Body of pancreas (tissue), 4 donors: ENCODE measurements at regions not wholly inside any gene's neighbourhood (a gene's known extent, or its start where the extent isn't known, plus 50 kb on each side); places are given as distances from the start of the nearest gene placed in this dataset.

Experiments
- ATAC-seq: fragments of 150-250 bp; one replicate; pipeline ENCODE4 v1.9.1; 2016
- DNase-seq, 4 donors: peaks; one replicate each; pipeline ENCODE4 v3.0.0-alpha.2; 2019
- H3K27ac ChIP-seq, 4 donors: fragments of 200-600 bp; sonication (generic); 1 replicate in 3 of 4; 2 replicates in 1 of 4; pipeline versions ENCODE4 v1.5.1 to v1.6.1; 2016 to 2019; ENCODE audit warnings: mild to moderate bottlenecking in 1 of 4, mixed read lengths in 1 of 4, moderate library complexity in 1 of 4
- H3K27me3 ChIP-seq, 2 donors: fragments of 200-600 bp; sonication (generic); one replicate each; pipeline ENCODE4 v1.6.0; 2016; ENCODE audit warnings: mild to moderate bottlenecking in 1 of 2
- H3K36me3 ChIP-seq, 2 donors: fragments of 200-600 bp; sonication (generic); replicated peaks in 1 of 2; 2 replicates each; pipeline ENCODE4 v1.5.1; 2016; ENCODE audit warnings: low read depth in 2 of 2; ENCODE audit not compliant: insufficient read depth in 1 of 2
- H3K4me1 ChIP-seq: fragments of 200-600 bp; sonication (generic); one replicate; pipeline ENCODE4 v1.6.0; 2016
- H3K4me3 ChIP-seq, 2 donors: fragments of 200-600 bp; sonication (generic); 1 replicate in 1 of 2; 2 replicates in 1 of 2; pipeline ENCODE4 v1.5.1; 2016 to 2019
- H3K9me3 ChIP-seq, 3 donors: fragments of 200-600 bp; sonication (generic); 1 replicate in 2 of 3; 2 replicates in 1 of 3; pipeline ENCODE4 v1.5.1; 2016
- CTCF ChIP-seq, 7 experiments: fragments of 450-650 bp in 4 of 7; fragments of 200-600 bp in 3 of 7; sonication (generic) in 3 of 7; IDR thresholded peaks; one replicate each; pipeline ENCODE4 v1.5.1; 2016 to 2019; ENCODE audit warnings: antibody characterized with exemption in 7 of 7
- POLR2A ChIP-seq, 3 donors: fragments of 450-650 bp; IDR thresholded peaks; one replicate each; pipeline ENCODE4 v1.6.1; 2016; ENCODE audit warnings: antibody characterized with exemption in 3 of 3, mild to moderate bottlenecking in 2 of 3
- WGBS, 2 donors: methylation state at CpG; one replicate each; pipeline ENCODE4 v1.1.5; 2017; 5-methylcytosine and 5-hydroxymethylcytosine counted together
- intact Hi-C: fragments of 100-400 bp; cut with DNase I; formaldehyde crosslinking; loops from one replicate; pipeline ENCODE4 v1.15.1; 2023

- H3K9me3 ChIP-seq: no peaks in the 10 kb centered on the region
- WGBS, 2 donors: 55 to 65% methylated on average over 4 of the region's 4 CpGs
- no peak overlapping the region for H3K4me3 ChIP-seq
- no peak overlapping the region for H3K27ac ChIP-seq
- no peak for TF ChIP-seq POLR2A (IDR thresholded peaks at IDR 0.05)
- DNase-seq (no peak), ATAC-seq (no peak)
- intact Hi-C loops: no loop called here
- H3K4me1 ChIP-seq: no peaks in the 10 kb centered on the region
- H3K36me3 ChIP-seq: no peaks in the 10 kb centered on the region
- H3K27me3 ChIP-seq: no peaks in the 10 kb centered on the region
Measured at GRCh38 chr12:70983692-70984091, 63.2 kb upstream of the PTPRR start.

- H3K4me3 ChIP-seq: no peak overlapping the region
- 46 to 52% methylated on average over 2 of the region's 2 CpGs for WGBS, 2 donors
- H3K4me1 ChIP-seq: no peaks in the 10 kb centered on the region
- no peaks in the 10 kb centered on the region for H3K9me3 ChIP-seq
- no peak overlapping the region for H3K27ac ChIP-seq
- no peak for DNase-seq
- no peaks in the 10 kb centered on the region for H3K27me3 ChIP-seq
- no peaks in the 10 kb centered on the region for H3K36me3 ChIP-seq
- intact Hi-C loops: no loop called here
- ATAC-seq: no peak
- no peak for TF ChIP-seq POLR2A (IDR thresholded peaks at IDR 0.05)
- no peak for TF ChIP-seq CTCF (IDR thresholded peaks at IDR 0.05)
Measured at GRCh38 chr12:70982991-70983390, 62.5 kb upstream of the PTPRR start.

GRCh38 chr12:70982286-70982685 is 61.7 kb upstream of the PTPRR start:
- 75 to 76% methylated on average over 2 of the region's 2 CpGs for WGBS, 2 donors
- no peak for ATAC-seq
- H3K4me3 ChIP-seq: no peak overlapping the region
- H3K9me3 ChIP-seq: no peaks in the 10 kb centered on the region
- no peaks in the 10 kb centered on the region for H3K36me3 ChIP-seq
- no peak for DNase-seq
- H3K4me1 ChIP-seq: no peaks in the 10 kb centered on the region
- H3K27me3 ChIP-seq: no peaks in the 10 kb centered on the region
- intact Hi-C loops: no loop called here
- TF ChIP-seq CTCF (IDR thresholded peaks at IDR 0.05) (no peak), POLR2A (IDR thresholded peaks at IDR 0.05) (no peak)
- H3K27ac ChIP-seq: no peak overlapping the region

GRCh38 chr12:70971001-70971794 is 50.7 kb upstream of the PTPRR start:
- intact Hi-C loops: no loop called here
- no peak for ATAC-seq
- TF ChIP-seq POLR2A (IDR thresholded peaks at IDR 0.05) (no peak), CTCF (IDR thresholded peaks at IDR 0.05) (no peak)
- Histone ChIP-seq H3K4me3 (no peak overlapping the region), H3K9me3 (no peaks in the 10 kb centered on the region), H3K27me3 (no peaks in the 10 kb centered on the region), H3K27ac (no peak overlapping the region), H3K36me3 (no peaks in the 10 kb centered on the region), H3K4me1 (no peaks in the 10 kb centered on the region)
- DNase-seq: no peak
- 67 to 70% methylated on average over 3 of the region's 3 CpGs for WGBS, 2 donors
